ENCODE measurements at regions not wholly inside any gene's neighbourhood (a gene's known extent, or its start where the extent isn't known, plus 50 kb on each side); places are given as distances from the start of the nearest gene placed in this dataset.
"Not testable (repeated sequence)": the region's sequence is repeated elsewhere in the genome, so short reads cannot be mapped to it uniquely, and the experiment has no call there.

GRCh38 chr3:25844891-25845290 lies 55.0 kb downstream of the OXSM start:
- DNase-seq (ENCODE audit: low read depth) = no peak
- H3K4me3 ChIP-seq (ENCODE audit: low read length) = no peak overlapping the region
- TF ChIP-seq, protein P1, sequence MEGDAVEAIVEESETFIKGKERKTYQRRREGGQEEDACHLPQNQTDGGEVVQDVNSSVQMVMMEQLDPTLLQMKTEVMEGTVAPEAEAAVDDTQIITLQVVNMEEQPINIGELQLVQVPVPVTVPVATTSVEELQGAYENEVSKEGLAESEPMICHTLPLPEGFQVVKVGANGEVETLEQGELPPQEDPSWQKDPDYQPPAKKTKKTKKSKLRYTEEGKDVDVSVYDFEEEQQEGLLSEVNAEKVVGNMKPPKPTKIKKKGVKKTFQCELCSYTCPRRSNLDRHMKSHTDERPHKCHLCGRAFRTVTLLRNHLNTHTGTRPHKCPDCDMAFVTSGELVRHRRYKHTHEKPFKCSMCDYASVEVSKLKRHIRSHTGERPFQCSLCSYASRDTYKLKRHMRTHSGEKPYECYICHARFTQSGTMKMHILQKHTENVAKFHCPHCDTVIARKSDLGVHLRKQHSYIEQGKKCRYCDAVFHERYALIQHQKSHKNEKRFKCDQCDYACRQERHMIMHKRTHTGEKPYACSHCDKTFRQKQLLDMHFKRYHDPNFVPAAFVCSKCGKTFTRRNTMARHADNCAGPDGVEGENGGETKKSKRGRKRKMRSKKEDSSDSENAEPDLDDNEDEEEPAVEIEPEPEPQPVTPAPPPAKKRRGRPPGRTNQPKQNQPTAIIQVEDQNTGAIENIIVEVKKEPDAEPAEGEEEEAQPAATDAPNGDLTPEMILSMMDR (conservative IDR thresholded peaks at IDR 0.05; ENCODE audit: low read length) = no peak

DNA sequence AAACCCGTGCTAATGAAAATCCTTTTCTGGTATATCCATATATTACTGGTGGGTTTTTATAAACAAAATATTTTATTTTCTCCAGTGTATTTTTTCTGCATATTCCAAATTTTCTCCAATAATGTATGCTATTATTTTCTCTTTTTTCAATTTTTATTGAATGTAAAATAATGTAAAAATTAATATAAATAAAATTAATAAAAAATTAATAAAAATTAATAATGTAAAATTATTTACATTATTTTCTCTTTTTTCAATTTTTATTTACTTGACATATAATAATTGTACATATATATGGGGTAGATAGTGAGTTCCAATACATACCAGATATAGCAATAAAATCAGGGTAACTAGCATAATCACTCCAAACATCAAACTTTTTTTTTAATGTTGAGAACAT lies 56.4 kb downstream of the OXSM start:
- TF ChIP-seq, protein P1 (conservative IDR thresholded peaks at IDR 0.05; ENCODE audit: low read length) = no peak
- no peak overlapping the region for H3K4me3 ChIP-seq (ENCODE audit: low read length)
- no peak for DNase-seq (ENCODE audit: low read depth)

- TF ChIP-seq, protein P1 (conservative IDR thresholded peaks at IDR 0.05; ENCODE audit: low read length) = no peak
- no peak for DNase-seq (ENCODE audit: low read depth)
- no peak overlapping the region for H3K4me3 ChIP-seq (ENCODE audit: low read length)
These were observed 59.2 kb downstream of the OXSM start for GRCh38 chr3:25849091-25849490.

DNA sequence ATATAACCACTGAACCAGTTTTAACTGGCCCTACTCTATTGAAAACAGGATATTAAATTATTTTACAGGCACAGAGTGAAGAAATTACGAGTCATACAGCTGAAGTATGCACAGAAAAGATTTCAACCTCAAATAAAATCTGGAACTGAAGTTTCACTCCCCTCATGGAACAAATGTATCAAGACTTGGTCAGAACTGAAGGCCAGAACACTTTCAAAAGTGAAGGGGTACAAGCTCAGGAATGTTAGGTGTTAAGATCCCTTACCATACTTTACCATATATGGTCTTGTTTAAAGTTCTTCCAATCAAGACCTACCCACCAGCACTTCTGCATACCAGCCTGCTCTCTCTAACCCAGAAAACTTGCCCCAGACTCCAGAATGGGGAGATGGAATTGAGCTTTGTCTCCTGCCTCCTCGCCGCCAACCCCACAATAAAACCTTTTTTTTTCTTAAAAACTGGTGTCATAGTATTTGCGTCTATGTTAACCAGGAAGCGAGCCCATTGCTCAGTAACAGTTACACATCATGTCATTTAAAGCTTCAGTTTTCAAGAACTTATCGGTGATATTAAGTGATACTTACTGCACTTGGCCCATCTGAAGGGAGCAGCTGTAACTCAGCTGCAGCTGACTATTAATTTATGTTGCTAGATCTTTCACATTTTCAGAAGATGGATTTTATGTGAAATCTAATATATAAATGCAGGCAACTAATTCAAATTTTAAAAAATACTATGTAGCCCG lies 59.9 kb downstream of the OXSM start:
- TF ChIP-seq, protein P1 (conservative IDR thresholded peaks at IDR 0.05; ENCODE audit: low read length) = no peak
- no peak overlapping the region for H3K4me3 ChIP-seq (ENCODE audit: low read length)
- no peak for DNase-seq (ENCODE audit: low read depth)

GRCh38 chr3:25851693-25852259 lies 61.9 kb downstream of the OXSM start:
- H3K4me3 ChIP-seq (ENCODE audit: low read length); DNase-seq (ENCODE audit: low read depth): not testable (repeated sequence)

- no peak overlapping the region for H3K4me3 ChIP-seq (ENCODE audit: low read length)
- peak; percentile 8 for DNase-seq (ENCODE audit: low read depth)
- TF ChIP-seq, protein P1 (conservative IDR thresholded peaks at IDR 0.05; ENCODE audit: low read length) = no peak
These were observed 64.3 kb downstream of the OXSM start for GRCh38 chr3:25854214-25854613.

DNA sequence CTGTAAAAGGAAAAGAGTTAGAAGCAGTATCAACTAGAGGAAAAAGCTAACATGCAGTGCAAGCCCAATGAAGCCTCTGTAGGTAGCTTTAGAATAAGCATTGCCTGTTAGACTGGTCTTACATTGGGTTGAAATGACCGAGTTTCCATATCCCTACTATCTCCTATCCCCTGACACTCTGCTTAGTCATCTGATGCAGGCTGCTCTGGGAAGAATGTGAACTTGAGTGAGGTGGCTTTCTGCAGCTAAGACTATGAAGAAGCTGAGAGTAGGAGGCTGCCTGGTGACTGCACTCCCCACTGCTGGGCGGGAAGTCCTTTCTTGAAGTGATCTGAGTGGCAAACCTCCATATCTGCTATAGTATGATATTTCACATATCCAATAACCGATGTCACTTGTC lies 64.7 kb downstream of the OXSM start:
- no peak overlapping the region for H3K4me3 ChIP-seq (ENCODE audit: low read length)
- DNase-seq (ENCODE audit: low read depth) = peak; percentile 34
- TF ChIP-seq, protein P1 (conservative IDR thresholded peaks at IDR 0.05; ENCODE audit: low read length) = no peak
